ENCODE measurements at regions not wholly inside any gene's neighbourhood (a gene's known extent, or its start where the extent isn't known, plus 50 kb on each side); places are given as distances from the start of the nearest gene placed in this dataset.
"Not testable (repeated sequence)": the region's sequence is repeated elsewhere in the genome, so short reads cannot be mapped to it uniquely, and the experiment has no call there.

GRCh38 chr13:54165581-54166215, 1137.1 kb downstream of the OLFM4 start:
- DNase-seq = no peak

- no peak for DNase-seq
Measured at GRCh38 chr13:54173996-54174395, 1145.4 kb downstream of the OLFM4 start.

- no peak for DNase-seq
Measured at GRCh38 chr13:54175466-54175865, 1146.9 kb downstream of the OLFM4 start.

GRCh38 chr13:54177466-54177865, 1148.9 kb downstream of the OLFM4 start:
- no peak for DNase-seq

- no peak for DNase-seq
Measured at GRCh38 chr13:54183166-54183565, 1154.6 kb downstream of the OLFM4 start.

GRCh38 chr13:54183728-54184127, 1155.1 kb downstream of the OLFM4 start:
- DNase-seq = no peak

DNA sequence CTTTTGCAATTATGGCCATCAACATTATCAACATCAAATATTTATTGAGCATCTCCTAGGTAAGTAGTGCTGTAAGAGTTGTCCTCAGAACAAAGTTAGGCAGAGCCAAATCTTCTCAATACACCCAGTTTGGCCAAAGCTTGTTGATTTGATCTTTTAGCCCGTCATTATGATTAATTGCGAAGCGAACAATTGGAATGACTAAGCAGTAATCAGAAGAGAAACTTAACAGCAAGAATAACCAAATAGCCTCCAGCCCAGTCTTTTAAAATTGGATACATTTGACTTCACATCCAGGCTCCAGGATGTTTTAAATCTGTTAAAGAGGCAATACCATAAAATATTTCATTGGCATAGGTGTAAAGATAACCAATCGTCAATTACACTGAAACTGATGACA, 1156.0 kb downstream of the OLFM4 start:
- DNase-seq = no peak

- DNase-seq = no peak
Measured at GRCh38 chr13:54185101-54185500, 1156.5 kb downstream of the OLFM4 start.

DNA sequence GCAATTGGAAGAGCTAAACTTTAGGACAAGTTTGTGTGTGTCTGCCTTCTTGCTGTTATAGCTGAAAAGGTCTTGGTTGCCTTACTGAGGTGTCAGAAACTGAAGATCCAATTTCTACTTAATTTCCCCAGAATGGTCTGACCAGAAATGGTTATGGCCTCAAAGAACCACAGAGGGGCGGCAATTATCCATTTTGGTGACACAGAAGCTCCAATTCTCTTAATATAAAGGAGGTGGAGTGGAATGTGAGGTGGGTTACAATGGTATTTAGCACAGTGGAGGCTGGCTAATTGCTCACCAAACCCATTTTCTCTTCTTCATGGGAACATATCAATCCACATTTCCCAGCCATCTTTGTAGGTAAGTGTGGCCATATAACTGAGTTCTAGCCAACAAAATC, 1157.2 kb downstream of the OLFM4 start:
- no peak for DNase-seq

DNA sequence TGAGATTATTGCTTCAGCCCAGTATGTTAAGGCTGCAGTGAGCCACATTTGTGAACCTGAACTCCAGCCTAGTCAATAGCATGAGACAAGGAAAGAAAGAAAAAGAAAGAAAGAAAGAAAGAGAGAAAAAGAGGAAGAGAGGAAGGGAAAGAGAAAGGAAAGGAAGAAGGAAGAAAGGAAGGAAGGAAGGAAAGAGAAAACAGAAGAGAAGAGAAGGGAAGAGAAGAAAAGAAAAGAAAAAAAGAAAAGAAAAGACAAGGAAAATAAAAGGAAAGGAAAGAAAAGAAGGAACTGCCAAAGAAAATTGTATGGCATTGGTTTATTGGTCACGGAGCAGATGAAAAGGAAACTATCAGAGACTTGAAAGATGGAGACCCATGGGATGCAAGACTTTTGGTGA, 1158.8 kb downstream of the OLFM4 start:
- DNase-seq = no peak

DNA sequence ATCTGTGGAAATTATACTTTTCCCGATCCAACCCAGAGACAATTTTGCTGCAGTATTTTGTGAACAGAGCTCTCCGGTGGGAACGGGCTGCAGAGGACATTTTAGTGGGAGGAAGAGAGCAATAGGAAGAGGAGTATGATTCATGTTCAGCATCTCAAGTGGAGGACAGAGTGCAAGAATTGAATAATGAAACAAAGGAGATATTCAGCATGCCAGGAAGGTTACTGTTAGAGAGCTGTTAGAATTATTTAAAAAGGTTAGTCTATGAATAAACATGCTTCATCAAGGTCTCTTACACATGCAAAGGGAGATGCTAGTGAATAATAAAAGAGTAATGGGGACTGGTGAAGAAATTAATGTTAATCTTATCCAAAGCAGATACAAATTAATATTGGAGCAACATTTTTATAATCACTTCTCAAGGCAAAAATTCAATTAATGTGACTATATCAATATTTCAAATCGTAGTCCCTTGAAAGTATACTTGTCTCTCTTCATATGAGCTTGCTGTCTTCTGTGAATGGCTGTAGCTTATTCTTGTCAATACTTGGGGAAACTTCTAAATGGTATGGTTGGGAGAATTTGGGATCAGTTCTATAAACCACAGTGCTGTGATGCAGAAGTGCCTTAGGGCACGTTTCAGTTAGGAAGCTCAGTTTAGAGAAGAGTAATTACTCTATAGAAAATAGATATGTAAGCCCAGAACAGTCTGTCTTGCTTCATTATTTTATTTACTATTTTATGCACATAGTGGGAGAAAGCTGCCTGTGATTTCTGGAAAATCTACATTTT, 1165.8 kb downstream of the OLFM4 start:
- DNase-seq = no peak

DNA sequence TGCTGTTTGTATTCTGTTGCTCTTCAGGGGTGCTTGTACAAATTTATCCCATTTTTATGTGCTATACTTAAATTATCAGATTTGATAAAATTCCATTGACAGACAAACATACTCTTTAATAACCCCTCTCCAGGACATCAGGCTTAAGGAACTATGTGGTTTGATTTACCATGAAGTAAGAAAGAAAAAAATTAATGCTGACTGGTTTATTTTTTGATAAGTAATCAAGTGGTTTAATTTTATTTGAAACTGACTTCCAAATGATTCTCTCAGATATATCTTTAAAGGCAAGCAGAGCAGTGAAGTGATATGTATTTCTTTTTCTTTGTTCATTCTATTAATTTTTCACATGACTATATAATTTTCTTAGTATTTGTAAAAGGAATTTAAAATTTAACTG, 1168.1 kb downstream of the OLFM4 start:
- no peak for DNase-seq

- DNase-seq = no peak
Measured at GRCh38 chr13:54198911-54199310, 1170.3 kb downstream of the OLFM4 start.

- DNase-seq = no peak
Measured at GRCh38 chr13:54206626-54207025, 1178.0 kb downstream of the OLFM4 start.

- no peak for DNase-seq
Measured at GRCh38 chr13:54210397-54211049, 1181.9 kb downstream of the OLFM4 start.

DNA sequence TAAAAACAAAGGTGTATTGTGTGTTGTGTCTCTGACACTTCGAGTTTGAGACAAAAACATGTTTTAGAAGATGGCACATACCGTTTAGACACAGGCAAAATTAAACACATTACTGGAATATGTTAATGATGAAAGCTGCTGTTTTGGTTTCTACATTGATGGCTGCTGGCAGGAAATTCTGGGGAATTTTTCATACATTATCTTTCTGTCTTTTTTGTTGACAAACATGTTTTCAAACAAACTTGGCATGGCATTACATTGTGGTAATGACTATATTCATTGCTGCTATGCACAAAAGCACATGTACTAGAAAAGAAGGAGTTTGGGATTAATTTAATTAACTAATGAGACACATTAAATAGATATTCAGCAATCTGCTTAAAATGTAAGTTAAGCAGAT, 1187.6 kb downstream of the OLFM4 start:
- no peak for DNase-seq

GRCh38 chr13:54226876-54227275, 1198.3 kb downstream of the OLFM4 start:
- no peak for DNase-seq

DNA sequence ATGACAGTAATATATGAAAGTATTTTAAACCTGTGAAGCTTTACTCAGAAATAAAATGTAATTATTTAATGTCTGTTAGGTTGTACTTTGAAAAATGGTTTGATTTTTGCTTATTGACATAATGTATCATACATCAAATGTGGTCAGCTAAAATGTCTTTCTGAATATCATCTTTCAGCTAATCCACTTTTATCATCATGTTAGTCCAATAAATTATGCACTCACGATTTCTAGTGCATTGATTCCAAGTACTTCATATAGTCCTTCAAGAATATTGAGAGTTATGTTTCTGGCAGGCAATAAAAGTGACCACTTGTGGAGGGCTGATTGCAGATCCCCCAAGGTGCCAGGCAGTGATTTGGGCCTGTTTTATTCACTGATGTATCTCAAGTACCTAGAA, 1204.1 kb downstream of the OLFM4 start:
- no peak for DNase-seq

DNA sequence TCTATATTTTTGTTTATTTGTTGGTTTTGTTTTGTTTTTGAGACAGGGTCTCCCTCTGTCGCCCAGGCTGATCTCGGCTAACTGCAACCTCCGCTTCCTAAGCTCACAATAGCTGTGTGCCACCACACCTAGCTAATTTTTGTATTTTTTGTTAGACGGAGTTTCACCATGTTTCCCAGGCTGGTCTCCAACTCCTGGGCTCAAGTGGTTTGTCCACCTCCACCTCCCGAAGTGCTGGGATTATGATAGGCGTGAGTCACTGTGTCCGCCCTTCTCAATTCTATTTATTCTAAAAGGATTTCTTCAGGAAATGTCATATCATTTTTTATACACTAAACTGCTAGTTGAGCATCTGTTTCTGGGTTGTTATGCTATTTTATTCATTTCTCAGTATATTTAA, 1206.0 kb downstream of the OLFM4 start:
- no peak for DNase-seq

DNA sequence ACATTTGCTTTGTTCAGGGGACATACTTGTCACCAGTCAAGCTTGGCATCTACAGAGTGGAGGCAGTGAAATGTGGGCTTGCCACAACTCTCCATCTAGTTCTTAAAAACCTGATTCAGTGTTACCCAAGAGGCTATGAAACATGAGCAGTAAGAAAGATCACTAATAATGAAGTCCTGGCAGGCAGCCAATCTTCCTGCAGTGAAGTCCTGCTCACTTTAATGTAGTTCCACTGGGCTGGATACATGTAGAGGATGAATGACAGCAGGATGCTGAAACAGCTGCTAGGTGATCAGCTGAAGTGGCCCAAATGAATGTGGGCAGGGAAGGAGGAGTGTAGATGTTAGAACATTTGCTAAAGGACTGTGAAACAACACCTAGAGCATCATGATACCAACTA, 1213.1 kb downstream of the OLFM4 start:
- no peak for DNase-seq

DNA sequence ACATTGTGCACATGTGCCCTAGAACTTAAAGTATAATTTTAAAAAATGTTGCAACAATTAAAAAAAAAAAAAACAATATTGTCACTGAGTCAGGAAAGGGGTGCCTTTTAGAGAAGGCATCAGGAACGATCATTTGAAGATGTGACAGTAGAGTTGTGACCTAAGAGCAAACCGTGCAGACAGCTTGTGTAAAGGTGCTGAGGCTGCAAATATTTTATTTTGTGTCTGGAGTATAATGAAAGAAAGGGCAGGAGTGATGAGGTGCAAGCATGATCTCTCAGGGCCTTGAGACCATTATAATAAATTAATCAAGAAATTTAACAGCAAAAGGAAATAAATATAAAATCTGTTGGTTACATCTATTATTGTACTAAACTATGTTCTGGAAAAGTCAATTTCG, 1219.7 kb downstream of the OLFM4 start:
- no peak for DNase-seq

DNA sequence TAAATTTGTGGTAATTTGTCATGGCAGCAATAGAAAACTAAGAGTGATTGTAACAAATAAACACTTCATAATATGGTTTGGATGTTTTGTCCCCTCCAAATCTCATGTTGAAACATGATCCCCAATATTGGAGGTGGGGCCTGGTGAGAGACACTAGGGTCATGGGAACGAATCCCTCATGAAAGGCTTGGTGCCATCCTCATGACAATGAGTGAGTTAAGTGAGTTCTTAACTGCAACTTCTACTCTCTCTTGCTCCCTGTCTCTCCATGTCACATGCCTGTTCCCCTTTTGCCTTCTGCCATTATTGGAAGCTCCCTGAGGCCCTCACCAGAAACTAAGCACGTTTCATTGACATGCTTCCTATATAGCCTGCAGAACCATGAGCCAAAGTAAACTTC, 1233.2 kb downstream of the OLFM4 start:
- DNase-seq = no peak

DNA sequence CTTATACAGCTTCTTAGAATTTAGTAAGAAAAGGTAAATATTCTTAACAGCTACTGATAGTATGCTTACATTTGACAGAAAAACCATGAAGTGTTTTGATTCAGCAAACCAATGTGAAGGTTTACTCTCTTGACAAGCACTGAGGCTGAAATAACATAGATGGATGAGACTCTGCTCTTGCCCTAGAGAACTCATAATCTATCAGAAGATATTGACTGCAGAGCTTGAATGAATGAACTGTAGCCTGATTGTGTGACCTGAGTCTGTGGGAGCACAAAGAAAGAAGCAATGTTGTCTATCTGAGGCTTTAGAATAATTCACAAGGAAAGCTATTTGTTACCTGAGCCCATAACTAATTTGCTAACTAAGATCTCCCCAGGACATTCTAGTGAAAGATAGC, 1235.3 kb downstream of the OLFM4 start:
- no peak for DNase-seq

- DNase-seq = not testable (repeated sequence)
Measured at GRCh38 chr13:54267253-54267668, 1238.6 kb downstream of the OLFM4 start.
